ENCODE measurements at regions not wholly inside any gene's neighbourhood (a gene's known extent, or its start where the extent isn't known, plus 50 kb on each side); places are given as distances from the start of the nearest gene placed in this dataset.

DNA sequence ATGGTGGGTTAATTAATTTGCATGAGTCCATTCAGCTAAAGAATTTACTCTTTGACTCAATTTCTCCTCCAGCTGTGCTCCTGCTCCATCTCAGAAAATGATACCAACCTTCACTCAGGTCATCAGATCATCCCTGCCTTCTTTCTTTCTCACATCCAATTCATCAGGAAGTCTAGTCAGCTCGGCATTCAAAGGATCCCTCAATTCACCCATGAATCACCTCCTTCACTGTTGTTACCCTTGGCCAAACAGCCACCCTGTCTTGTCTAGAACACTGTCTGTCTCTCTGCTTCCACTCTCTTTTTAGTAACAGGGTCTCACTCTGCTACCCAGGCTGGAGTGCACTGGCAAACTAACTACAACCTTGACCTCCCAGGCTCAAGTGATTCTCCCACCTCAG, 337.4 kb upstream of the SFRP2 start:
- no peaks in the 10 kb centered on the region for H3K4me1 ChIP-seq (ENCODE audit: control insufficient read depth, insufficient read depth, low read length)
- no peaks in the 10 kb centered on the region for H3K36me3 ChIP-seq (ENCODE audit: control insufficient read depth, insufficient read depth, low read length)
- H3K4me3 ChIP-seq (ENCODE audit: low read length) = no peak overlapping the region
- no peaks in the 10 kb centered on the region for H3K9me3 ChIP-seq (ENCODE audit: control insufficient read depth, insufficient read depth, low read length)
- Mint-ChIP-seq H3K9me3 (peaks cover 3 to 6% of the 10 kb centered on the region in 2 donors), H3K36me3 (no peaks in the 10 kb centered on the region), H3K4me3 (no peak overlapping the region), H3K27ac (no peak overlapping the region), H3K4me1 (no peaks in the 10 kb centered on the region), H3K27me3 (ENCODE audit: low read depth in 2 of 2) (no peaks in the 10 kb centered on the region)
- H3K27me3 ChIP-seq (ENCODE audit: control insufficient read depth, insufficient read depth, low read length) = no peaks in the 10 kb centered on the region
- DNase-seq = no peak
- intact Hi-C loops (cut with micrococcal nuclease) = loop anchor here (10.0 kb wide), 1 partner anchor 191 kb away; no protein-coding TSS in a partner anchor
- H3K27ac ChIP-seq (ENCODE audit: low read length) = no peak overlapping the region
- TF ChIP-seq, protein P1, sequence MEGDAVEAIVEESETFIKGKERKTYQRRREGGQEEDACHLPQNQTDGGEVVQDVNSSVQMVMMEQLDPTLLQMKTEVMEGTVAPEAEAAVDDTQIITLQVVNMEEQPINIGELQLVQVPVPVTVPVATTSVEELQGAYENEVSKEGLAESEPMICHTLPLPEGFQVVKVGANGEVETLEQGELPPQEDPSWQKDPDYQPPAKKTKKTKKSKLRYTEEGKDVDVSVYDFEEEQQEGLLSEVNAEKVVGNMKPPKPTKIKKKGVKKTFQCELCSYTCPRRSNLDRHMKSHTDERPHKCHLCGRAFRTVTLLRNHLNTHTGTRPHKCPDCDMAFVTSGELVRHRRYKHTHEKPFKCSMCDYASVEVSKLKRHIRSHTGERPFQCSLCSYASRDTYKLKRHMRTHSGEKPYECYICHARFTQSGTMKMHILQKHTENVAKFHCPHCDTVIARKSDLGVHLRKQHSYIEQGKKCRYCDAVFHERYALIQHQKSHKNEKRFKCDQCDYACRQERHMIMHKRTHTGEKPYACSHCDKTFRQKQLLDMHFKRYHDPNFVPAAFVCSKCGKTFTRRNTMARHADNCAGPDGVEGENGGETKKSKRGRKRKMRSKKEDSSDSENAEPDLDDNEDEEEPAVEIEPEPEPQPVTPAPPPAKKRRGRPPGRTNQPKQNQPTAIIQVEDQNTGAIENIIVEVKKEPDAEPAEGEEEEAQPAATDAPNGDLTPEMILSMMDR (IDR thresholded peaks at IDR 0.05) = no peak
- WGBS (ENCODE audit: insufficient coverage) = 85% methylated on average over 1 of the region's 1 CpG
- no peak for ATAC-seq

DNA sequence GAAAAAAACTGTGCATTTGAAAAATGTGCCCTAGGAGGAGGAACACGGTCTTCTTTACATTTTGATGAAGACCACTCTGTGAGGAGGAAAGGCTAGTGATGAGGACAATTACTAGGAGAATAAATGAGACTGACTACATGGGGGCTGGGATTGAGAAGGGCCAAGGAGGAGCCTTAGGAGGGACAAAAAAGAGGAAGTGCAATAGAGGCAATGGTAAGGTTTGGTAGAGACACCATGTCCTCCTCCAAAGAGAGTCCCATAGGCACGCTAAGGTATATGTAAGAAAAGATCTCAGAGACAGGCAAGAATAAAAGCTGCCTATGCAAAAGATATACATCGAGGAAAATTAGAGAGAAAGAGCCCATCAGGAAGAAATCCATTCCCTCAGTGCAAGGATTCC, 336.5 kb upstream of the SFRP2 start:
- Mint-ChIP-seq H3K4me1 (no peaks in the 10 kb centered on the region), H3K27me3 (ENCODE audit: low read depth in 2 of 2) (no peaks in the 10 kb centered on the region), H3K36me3 (no peaks in the 10 kb centered on the region), H3K4me3 (no peak overlapping the region), H3K9me3 (peaks cover 3 to 6% of the 10 kb centered on the region in 2 donors), H3K27ac (no peak overlapping the region)
- ATAC-seq (no peak), DNase-seq (no peak)
- Histone ChIP-seq H3K4me3 (ENCODE audit: low read length) (no peak overlapping the region), H3K36me3 (ENCODE audit: control insufficient read depth, insufficient read depth, low read length) (no peaks in the 10 kb centered on the region), H3K9me3 (ENCODE audit: control insufficient read depth, insufficient read depth, low read length) (no peaks in the 10 kb centered on the region), H3K27me3 (ENCODE audit: control insufficient read depth, insufficient read depth, low read length) (no peaks in the 10 kb centered on the region), H3K4me1 (ENCODE audit: control insufficient read depth, insufficient read depth, low read length) (no peaks in the 10 kb centered on the region), H3K27ac (ENCODE audit: low read length) (no peak overlapping the region)
- intact Hi-C loops (cut with micrococcal nuclease) = loop anchor here (10.0 kb wide), 1 partner anchor 191 kb away; no protein-coding TSS in a partner anchor
- TF ChIP-seq, protein P1 (IDR thresholded peaks at IDR 0.05) = no peak
- WGBS (ENCODE audit: insufficient coverage) = 90% methylated on average over 3 of the region's 3 CpGs

DNA sequence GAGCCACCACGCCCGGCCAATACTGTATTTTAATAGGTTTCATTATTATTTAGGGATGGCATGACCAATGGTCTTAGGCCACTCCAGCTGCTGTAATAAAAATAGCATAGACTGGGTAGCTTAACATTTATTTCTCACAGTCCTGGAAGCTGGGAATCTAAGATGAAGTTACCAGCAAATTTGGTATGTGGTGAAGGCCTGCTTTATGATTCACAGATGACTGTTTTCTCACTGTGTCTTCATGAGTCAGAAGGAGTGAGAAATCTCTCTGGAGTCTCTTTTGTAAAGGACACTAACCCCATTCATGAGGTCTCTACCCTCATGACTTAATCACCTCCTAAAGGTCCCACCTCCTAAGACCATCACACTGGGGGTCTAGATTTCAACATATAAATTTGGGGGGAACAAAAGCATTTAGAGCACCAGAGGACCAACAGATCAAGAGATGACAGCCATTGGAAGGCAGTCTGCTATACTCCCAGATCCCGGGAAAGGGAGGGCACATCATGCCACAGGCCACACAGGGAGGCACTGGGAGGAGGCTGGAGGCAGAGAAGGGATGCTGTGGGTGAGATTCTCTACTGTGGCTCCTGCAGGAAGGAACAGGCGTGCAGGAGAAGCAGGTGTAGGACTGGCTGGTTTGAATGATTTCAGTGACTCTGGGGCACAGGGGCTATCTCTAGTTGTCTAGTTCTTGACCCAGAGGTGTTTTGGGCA, 335.8 kb upstream of the SFRP2 start:
- H3K27ac ChIP-seq (ENCODE audit: low read length) = no peak overlapping the region
- H3K4me3 ChIP-seq (ENCODE audit: low read length) = no peak overlapping the region
- Mint-ChIP-seq H3K4me1 (no peaks in the 10 kb centered on the region), H3K36me3 (no peaks in the 10 kb centered on the region), H3K27ac (no peak overlapping the region), H3K9me3 (peaks cover 3 to 6% of the 10 kb centered on the region in 2 donors), H3K27me3 (ENCODE audit: low read depth in 2 of 2) (no peaks in the 10 kb centered on the region), H3K4me3 (no peak overlapping the region)
- H3K36me3 ChIP-seq (ENCODE audit: control insufficient read depth, insufficient read depth, low read length) = no peaks in the 10 kb centered on the region
- H3K9me3 ChIP-seq (ENCODE audit: control insufficient read depth, insufficient read depth, low read length) = no peaks in the 10 kb centered on the region
- ATAC-seq (no peak), DNase-seq (no peak)
- H3K4me1 ChIP-seq (ENCODE audit: control insufficient read depth, insufficient read depth, low read length) = no peaks in the 10 kb centered on the region
- 60% methylated on average over 4 of the region's 4 CpGs for WGBS (ENCODE audit: insufficient coverage)
- H3K27me3 ChIP-seq (ENCODE audit: control insufficient read depth, insufficient read depth, low read length) = no peaks in the 10 kb centered on the region
- TF ChIP-seq, protein P1 (IDR thresholded peaks at IDR 0.05) = no peak
- intact Hi-C loops (cut with micrococcal nuclease) = loop anchor here (10.0 kb wide), 1 partner anchor 190 kb away; no protein-coding TSS in a partner anchor

DNA sequence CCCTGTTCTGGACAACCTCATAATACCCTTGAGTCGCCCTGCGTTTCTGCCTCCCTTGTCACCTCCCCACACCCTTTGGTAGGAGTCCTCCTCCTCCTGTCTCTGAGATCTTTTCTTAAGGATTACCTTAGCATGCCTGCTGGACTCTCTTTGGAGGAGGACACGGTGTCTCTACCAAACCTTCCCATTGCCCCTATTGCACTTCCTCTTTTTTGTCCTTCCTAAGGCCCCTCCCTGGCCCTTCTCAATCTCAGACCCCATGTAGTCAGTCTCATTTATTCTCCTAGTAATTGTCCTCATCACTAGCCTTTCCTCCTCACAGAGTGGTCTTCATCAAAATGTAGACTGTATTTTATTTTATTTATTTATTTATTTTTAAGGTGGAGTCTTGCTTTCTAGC, 335.0 kb upstream of the SFRP2 start:
- no peak overlapping the region for H3K27ac ChIP-seq (ENCODE audit: low read length)
- no peak for ATAC-seq
- intact Hi-C loops (cut with micrococcal nuclease) = loop anchor here (10.0 kb wide), 1 partner anchor 189 kb away; no protein-coding TSS in a partner anchor

More for the DNA sequence above, 335.0 kb upstream of the SFRP2 start:
- H3K9me3 ChIP-seq (ENCODE audit: control insufficient read depth, insufficient read depth, low read length) = no peaks in the 10 kb centered on the region
- H3K36me3 ChIP-seq (ENCODE audit: control insufficient read depth, insufficient read depth, low read length) = no peaks in the 10 kb centered on the region
- Mint-ChIP-seq H3K27me3 (ENCODE audit: low read depth in 2 of 2) (no peaks in the 10 kb centered on the region), H3K4me1 (no peaks in the 10 kb centered on the region), H3K9me3 (peaks cover 3 to 6% of the 10 kb centered on the region in 2 donors), H3K4me3 (no peak overlapping the region), H3K27ac (no peak overlapping the region), H3K36me3 (no peaks in the 10 kb centered on the region)
- WGBS (ENCODE audit: insufficient coverage) = 94% methylated on average over 3 of the region's 3 CpGs
- no peaks in the 10 kb centered on the region for H3K27me3 ChIP-seq (ENCODE audit: control insufficient read depth, insufficient read depth, low read length)
- H3K4me3 ChIP-seq (ENCODE audit: low read length) = no peak overlapping the region
- TF ChIP-seq, protein P1 (IDR thresholded peaks at IDR 0.05) = no peak
- no peaks in the 10 kb centered on the region for H3K4me1 ChIP-seq (ENCODE audit: control insufficient read depth, insufficient read depth, low read length)
- no peak for DNase-seq

Data from natural killer cell (primary cell).